ENCODE measurements at regions not wholly inside any gene's neighbourhood (a gene's known extent, or its start where the extent isn't known, plus 50 kb on each side); places are given as distances from the start of the nearest gene placed in this dataset.
"Not testable (repeated sequence)": the region's sequence is repeated elsewhere in the genome, so short reads cannot be mapped to it uniquely, and the experiment has no call there.

DNA sequence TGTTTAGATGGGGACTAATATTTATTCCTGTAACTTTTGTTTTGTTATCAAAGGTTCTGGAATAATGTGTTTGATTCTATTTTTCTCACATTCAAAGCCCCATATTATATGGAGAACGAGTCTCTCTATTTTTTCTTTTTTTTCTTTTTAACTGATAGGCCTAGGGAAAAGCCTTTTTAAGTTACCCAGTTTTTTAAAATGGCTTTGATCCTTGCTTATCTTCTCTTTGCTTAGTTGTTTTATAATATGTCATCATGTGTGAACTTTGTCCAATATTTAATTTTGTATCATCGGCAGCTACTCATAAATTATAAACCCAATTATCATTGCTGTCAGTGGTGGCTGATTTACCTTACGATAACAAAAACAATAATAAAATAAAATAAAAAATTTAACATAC lies 610.3 kb upstream of the BCHE start:
- DNase-seq (ENCODE audit: low read depth) = no peak

DNA sequence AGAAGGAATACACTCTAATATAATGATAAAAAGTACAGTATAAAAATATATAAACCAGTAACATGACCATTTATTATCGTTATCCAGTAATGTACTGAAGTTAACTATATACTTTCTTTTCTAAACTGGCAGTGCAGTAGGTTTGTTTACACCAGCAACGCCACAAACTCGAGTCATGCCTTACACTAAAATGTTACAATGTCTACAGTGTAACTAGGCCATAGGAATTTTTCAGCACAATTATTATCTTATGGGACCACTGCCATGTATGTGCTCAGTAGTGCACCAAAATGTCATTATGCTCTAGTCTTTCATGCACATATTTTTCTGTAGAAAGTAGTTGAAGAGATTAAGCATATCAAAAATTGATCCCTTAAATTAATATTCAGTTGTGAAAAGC lies 609.8 kb upstream of the BCHE start:
- no peak for DNase-seq (ENCODE audit: low read depth)

DNA sequence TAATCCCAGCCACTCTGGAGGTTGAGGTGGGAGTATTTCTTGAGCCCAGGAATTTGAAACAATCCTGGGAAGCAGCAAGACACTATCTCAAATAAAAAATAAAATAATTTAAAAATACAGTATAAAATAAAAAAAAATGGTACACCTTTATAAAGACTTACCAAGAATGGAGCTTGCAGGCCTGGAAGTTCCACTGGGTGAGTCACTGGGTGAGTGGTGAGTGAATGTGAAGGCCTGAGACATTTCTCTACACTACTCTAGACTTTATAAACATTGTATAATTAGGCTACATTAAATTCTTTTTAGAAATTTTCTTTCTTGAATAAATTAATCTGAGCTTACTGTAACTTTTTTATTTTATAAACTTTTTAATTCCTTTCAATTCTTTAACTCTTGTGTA lies 609.1 kb upstream of the BCHE start:
- peak; percentile 16 for DNase-seq (ENCODE audit: low read depth)

DNA sequence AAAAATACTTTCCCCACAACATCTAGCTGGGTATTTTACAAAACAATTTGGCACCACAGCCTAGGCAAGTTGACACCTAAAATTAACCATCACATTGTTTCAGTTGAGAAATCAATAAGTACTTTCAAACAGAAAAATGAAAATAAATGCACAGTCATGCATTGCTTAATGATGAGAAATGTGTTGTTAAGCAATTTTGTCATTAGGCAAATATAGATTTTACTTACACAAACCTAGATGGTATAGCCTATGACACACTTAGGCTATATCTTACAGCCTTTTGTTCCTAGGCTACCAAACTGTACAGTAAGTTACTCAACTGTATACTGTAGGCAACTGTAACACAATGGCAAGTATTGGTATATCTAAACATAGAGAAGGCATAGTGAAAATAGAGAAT lies 608.6 kb upstream of the BCHE start:
- no peak for DNase-seq (ENCODE audit: low read depth)

DNA sequence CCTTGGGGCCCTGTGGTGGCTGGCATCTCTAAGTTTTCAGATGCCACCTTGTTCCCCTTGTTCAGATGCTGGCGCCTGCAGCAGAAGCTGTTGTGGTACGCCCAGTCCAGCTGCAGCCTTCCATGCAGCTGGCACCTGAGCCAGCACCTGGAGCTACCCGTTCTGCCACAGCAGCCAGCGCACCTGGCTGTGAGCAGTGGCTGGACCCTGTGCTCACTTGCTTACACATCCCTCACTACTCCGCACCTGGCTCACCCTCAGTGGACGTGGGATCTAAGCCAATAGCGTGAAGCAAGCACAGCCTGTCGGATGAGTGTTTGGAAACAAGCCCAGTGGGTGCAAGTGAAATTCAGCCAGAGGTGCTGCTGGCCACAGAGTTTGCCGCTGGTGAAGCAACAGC lies 607.5 kb upstream of the BCHE start:
- no peak for DNase-seq (ENCODE audit: low read depth)

DNA sequence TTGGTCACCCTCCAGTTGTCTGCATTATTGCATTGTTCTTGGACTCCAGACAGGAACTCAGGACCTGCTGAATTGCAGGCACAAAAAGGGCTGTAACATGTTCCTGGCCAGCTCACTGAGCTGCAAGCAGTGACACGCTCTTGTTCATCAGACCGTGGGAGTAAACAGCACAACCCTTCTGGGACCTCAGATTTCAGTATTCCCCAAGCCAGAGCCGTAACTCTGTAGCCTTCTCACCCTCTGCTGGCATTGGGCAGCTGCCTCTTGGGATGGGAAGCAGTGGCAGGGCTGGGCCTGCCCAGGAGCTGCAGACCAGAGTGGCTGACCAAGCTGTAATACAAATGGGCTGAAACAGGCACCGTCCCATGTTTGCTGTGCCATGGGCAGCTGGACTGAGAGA lies 607.1 kb upstream of the BCHE start:
- peak; percentile 47 for DNase-seq (ENCODE audit: low read depth)

DNA sequence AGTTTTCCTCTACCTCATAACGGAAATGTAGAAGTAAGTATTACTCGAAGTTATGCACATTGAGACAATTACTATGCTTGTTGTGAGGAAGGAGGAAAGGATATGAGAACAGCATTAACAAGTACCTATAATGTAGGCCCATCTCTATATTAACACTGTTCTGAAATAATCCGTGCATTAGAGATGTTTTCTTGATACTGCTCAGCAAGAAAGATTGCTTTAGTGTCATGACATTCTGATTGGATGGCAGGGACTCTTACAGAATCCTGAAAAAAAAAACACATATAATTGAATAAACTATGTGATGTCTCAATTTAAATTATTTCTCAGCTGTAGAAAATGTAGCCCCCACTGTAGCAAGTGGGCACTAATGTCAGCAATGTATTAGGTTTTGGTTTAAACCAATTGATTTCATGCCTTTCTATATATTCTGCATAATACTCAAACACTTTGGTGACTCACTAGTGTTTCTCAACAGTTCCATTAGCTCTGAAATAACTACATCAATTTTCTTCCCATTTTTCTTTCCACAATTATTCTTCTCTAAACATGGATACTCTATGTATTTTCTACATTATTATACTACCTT lies 598.3 kb upstream of the BCHE start:
- no peak for DNase-seq (ENCODE audit: low read depth)

DNA sequence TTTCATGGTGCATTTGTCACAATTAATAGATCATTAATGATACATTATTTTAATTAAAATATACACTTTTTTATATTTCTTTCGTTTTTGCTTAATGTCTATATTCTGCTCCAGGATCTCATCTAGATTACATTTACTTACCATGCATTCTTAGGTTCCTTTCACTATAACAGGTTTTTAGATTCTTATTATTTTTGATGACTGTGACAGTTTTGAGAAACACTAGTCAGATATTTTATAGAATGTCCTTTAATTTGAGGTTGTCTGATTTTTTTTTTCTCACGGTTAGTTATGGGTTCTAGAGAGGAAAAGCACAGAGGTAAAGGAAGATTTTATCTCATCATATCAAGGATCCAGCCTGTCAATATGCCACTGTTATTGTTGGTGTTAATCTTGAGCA lies 595.8 kb upstream of the BCHE start:
- DNase-seq (ENCODE audit: low read depth) = no peak

DNA sequence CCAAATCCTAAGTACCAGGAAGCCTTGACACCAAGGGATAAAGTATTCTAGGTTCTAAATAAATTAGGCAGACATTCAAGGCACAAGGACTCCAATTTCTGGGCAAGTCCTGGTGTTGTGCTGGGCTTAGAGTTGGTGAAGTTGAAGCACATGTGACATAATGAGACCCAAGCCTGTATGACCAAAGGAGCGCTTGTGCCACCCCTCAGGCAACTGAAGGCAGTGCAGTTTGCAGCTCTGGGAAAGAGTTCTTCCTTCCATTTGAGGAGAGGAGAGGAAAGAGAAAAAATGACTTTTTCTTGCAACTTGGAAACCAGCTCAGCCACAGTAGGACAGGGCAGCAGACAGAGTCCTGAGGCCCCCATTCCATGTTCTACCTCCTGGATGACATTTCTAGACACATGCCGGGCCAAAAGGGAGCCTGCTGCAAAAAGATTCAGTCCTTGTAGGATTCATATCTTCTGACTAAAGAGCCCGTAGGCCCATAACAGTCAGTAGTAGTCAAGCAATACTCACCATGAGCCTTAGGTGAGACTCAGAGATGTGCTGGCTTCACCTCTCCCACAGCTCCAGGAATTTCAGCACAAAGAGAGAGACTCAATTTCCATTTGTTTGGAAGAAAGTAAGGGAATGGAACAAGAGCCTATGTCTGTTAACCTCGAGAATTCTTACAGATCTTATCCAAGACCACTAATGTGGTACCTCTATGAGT lies 588.8 kb upstream of the BCHE start:
- no peak for DNase-seq (ENCODE audit: low read depth)

DNA sequence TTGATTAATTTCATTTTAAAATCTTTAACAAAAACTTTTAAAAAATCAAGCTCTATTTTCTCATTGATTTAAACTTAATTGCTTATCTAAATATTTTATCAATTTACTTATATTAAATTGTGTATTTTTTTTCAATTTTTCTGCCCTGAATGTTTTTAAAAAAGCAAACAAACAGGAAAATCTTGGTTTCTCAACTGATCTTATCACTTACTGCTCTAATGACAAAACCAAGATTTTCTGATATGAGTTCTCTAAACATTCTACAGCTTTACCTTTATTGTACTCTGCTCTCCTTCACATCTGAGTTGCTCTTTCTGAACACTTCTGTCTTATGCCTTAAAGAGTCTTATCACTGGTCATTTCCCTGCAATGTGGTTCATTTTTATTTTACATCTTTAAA lies 587.8 kb upstream of the BCHE start:
- no peak for DNase-seq (ENCODE audit: low read depth)

DNA sequence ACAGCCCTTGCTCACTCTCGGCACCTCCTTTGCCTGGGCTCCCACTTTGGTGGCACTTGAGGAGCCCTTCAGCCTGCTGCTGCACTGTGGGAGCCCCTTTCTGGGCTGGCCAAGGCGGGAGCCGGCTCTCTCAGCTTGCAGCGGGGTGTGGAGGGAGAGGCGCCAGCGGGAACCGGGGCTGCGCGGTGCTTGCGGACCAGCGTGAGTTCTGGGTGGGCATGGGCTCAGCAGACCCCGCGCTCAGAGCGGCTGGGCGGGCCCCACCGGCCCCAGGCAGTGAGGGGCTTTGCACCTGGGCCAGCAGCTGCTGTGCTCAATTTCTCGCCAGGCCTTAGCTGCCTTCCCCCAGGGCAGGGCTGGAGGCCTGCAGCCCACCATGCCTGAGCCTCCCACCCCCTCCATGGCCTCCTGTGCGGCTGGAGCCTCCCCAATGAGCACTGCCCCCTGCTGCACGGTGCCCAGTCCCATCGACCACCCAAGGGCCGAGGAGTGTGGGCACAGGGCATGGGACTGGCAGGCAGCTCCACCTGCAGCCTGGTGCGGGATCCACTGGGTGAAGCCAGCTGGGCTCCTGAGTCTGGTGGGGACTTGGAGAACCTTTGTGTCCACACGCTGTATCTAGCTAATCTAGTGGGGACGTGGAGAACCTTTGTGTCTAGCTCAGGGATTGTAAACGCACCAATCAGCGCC lies 586.7 kb upstream of the BCHE start:
- not testable (repeated sequence) for DNase-seq (ENCODE audit: low read depth)

DNA sequence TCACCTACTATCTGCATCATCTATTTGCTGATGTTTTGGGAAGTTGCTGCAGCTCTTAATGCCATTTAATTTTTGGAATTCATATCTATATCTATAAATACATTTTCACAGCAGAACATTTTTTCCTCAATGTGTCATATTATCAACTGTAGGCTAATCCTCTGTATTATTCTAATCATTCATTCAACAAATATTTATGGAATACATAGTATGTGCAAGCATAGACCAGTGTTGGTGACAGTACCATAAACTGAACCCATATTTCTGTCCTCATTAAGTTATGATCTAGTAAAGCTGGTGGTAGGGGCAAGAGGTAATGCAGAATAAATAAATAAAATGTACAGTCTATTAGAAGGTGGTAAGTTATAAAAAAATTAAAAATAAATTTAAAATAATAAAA lies 585.3 kb upstream of the BCHE start:
- no peak for DNase-seq (ENCODE audit: low read depth)

DNA sequence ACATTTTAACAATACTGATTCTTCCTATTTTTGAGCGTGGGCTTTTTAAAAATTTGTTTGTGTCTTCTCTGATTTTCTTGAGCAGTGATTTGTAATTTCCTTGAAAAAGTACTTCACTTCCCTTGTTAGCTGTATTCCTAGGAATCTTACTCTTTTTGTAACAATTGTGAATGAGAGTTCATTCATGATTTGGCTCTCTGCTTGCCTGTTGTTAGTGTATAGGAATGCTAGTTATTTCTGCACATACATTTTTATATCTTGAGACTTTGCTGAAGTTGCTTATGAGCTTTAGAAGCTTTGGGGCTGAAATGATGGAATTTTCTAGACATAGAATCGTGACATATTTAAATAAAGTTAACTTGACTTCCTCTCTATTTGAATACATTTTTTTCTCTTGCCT lies 582.8 kb upstream of the BCHE start:
- no peak for DNase-seq (ENCODE audit: low read depth)

DNA sequence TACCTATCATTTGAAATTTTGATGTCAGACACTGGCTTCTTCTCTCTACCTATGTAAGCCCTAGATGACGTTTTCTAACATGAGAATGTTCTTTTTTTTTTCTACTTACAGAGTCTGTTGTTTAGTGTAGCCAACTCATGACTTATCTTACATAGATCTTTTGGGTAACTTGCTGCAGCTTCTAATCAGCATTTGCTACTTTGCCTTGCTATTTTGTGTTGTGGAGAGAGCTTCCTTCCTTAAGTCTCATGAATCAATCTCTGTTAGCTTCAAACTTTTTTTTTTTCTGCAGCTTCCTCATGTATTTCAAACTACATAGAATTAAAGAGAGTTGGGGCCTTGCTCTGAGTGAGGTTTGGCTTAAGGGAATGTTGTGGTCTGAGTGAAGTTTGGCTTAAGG lies 568.7 kb upstream of the BCHE start:
- no peak for DNase-seq (ENCODE audit: low read depth)

DNA sequence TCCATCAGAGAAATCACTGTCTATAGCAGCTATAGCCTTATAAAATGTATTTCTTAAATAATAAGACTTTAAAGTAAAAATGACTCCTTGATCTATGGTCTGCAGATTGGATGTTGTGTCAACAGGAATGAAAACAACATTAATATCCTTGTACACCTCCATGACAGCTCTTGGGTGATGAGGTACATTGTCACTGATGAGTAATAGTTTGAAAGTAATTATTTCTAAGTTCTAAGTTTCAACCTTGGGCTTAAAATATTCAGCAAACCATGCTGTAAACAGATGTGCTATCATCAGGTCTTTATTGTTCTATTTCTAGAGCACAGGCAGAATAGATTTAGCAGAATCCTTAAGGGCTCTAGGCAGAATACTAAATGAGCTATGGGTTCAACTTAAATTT lies 568.2 kb upstream of the BCHE start:
- no peak for DNase-seq (ENCODE audit: low read depth)

DNA sequence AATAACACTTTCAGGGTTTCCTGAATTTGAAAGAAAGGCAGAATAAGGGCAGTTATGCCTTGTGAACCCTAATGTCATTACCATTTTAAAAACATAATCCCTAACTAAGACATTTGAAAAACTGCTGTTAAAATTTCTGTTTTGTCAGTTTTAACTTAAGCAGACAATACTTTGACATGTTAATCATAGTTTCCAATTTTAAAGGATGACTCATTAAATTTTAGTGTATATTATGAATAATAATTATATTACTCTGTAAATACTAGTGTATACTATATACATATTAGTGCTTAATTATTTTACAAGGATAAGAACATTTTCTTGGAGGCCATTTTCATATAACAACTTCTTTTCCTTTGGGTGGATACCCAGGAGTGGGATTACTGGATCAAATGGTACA lies 553.1 kb upstream of the BCHE start:
- no peak for DNase-seq (ENCODE audit: low read depth)

DNA sequence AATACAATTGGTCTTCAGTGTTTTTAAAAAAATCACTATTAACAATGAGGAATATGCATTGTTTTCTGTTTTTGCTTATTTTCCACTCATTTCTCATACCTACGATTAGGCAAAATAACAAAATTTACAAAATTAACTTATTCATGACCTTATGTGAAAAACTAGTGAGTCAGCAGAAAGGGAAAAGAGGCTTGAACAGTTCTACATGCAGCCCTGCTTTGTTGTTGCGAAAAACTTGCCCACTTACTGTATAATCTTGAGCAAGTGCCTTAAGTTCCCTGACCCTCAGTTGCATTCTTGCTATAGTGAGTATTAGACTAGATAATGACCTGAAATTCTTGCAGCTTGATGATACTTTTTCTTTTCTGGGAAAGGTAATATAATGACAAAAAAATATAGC lies 551.1 kb upstream of the BCHE start:
- DNase-seq (ENCODE audit: low read depth) = no peak

DNA sequence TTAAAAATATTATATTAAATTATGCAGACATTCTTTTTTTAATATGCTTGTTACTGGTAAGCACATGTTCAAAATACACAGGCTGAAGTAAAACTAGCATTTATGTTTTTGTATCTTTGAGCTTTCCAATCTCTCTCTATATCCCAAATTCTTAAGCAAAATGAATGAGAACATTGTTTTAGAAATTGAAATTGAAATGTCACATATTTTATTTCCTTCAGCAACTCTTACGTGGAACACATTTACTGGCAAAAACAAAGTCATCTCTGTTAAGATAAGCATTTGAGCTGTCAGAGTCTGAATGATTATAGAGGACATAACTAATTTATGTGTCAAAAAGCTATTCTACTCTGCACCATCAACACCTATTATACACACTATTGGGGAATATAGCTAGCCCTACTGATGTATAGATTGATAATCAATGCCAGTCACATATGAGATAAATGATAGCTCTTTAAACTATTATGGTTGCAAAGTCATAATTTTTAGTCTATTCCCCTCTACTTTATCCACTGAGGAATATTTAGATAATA lies 535.4 kb upstream of the BCHE start:
- DNase-seq (ENCODE audit: low read depth) = no peak

DNA sequence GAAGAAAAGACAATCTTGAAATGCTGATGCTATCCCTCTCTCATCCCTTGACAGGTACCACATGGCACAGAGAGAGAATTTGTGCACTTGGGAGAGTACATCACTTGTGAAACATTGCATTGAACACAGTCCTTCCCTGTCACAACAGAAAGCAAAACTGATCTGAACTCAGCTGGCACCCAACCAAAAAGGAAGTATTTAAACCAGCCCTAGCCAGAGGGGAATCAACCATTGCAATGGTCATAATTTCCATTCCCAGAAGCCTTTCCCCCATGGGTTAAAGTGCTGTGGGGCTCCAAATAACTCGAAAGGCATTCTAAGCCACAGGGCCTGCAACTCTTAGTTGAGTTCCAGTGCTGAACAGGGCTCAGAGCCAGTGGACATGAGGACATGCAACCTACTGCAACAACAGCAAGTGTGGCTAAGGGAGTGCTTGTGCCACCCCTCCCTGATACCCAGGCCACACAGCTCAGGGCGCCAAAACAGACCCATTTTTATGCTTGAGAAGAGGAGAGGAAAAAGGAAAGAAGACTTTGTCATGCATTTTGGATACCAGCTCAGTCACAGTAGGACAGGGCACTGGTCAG lies 530.8 kb upstream of the BCHE start:
- peak; percentile 63 for DNase-seq (ENCODE audit: low read depth)

DNA sequence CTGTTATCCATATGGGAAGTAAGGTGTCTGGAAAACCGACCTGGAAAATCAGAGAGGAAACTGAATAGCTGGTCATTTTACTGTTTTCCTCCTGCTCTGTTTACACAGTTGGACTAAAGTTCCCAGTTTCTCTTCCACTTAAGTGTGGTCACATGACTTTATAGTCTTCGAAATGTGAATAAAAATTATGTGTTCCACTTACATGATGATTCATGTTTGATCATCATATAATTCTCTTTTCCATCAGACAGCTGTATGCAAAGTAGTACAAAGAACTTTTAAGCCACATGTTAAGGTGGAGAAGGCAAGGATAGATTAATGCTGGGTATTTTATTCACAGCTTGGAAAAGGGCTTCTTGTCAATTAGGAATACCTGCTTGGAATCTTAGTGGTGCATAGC lies 525.5 kb upstream of the BCHE start:
- no peak for DNase-seq (ENCODE audit: low read depth)

DNA sequence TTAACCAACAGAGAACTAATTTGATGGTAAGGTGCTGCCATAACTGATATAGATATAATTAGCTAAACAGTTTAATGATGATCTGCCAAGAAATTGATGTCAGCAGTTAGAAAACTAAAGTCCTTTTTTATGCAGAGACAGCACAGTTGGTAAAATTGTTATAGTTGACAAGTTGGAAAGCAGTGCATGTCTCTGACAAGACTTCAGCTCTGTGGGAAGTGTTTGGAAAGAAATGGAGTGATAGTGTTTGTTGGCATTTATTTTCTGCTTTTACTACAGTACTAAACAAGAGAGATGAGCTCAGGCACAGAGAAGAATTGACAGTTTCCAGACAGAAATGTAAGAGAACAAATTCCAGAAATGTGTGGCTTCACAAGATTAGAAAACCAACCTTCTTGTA lies 523.5 kb upstream of the BCHE start:
- DNase-seq (ENCODE audit: low read depth) = no peak

DNA sequence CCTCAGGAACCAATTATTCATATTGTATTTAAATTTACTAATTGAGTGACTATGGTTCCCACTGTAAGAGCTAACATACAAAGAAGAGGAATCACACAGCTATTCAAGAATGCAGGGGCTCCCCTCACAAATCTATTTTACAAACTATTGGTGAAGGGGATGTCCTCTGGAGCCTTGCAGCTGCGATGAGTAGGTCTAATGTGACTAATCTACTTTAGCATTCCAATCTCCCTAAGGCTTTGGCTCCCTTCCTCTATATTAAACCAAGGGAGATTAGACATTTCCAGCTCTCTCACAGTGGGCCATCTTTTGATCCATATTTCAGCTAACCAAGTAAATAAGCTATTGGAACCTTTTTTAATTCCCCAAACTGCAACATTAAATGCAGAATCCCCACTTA lies 514.2 kb upstream of the BCHE start:
- no peak for DNase-seq (ENCODE audit: low read depth)
